Lower leg skin (tissue), 4 donors: ENCODE measurements at regions not wholly inside any gene's neighbourhood (a gene's known extent, or its start where the extent isn't known, plus 50 kb on each side); places are given as distances from the start of the nearest gene placed in this dataset.

ENCODE experiments used
- DNase-seq, 2 donors: peaks; one replicate each; pipeline ENCODE4 v3.0.0-alpha.2; 2019; ENCODE audit warnings: low spot score in 2 of 2
- H3K4me3 ChIP-seq: fragments of 200-600 bp; sonication (generic); 2 replicates; pipeline ENCODE4 v1.5.1; 2017; ENCODE audit warnings: mild to moderate bottlenecking, low read depth; ENCODE audit not compliant: poor library complexity, severe bottlenecking
- CTCF ChIP-seq, 3 donors: fragments of 450-650 bp; IDR thresholded peaks; one replicate each; pipeline ENCODE4 v1.5.1; 2016; ENCODE audit warnings: antibody characterized with exemption in 3 of 3, mild to moderate bottlenecking in 3 of 3, moderate library complexity in 2 of 3
- POLR2A ChIP-seq, 2 donors: fragments of 450-650 bp; IDR thresholded peaks; one replicate each; pipeline ENCODE4 v1.6.1; 2016 to 2017; ENCODE audit warnings: antibody characterized with exemption in 2 of 2, mild to moderate bottlenecking in 1 of 2, moderate library complexity in 1 of 2
- whole genome bisulfite sequencing, 2 donors: methylation state at CpG; one replicate each; pipeline ENCODE4 v1.1.5; 2018; 5-methylcytosine and 5-hydroxymethylcytosine counted together
- intact Hi-C: fragments of 100-400 bp; cut with DNase I; formaldehyde crosslinking; loops from one replicate; pipeline ENCODE4 v1.15.0; 2023; ENCODE audit warnings: low total_unique reads

GRCh38 chr6:21811484-21811883 lies 217.9 kb downstream of the SOX4 start:
- intact Hi-C loops, result no loop called here
- no peak overlapping the region for H3K4me3 ChIP-seq
- 76 to 83% methylated on average over 4 of the region's 4 CpGs for WGBS, 2 donors
- TF ChIP-seq CTCF (IDR thresholded peaks at IDR 0.05) (no peak), POLR2A (IDR thresholded peaks at IDR 0.05) (no peak)
- no peak for DNase-seq

GRCh38 chr6:21816231-21816630 lies 222.7 kb downstream of the SOX4 start:
- 96% methylated on average over 3 of the region's 3 CpGs for WGBS, 2 donors
- DNase-seq, result no peak
- TF ChIP-seq CTCF (IDR thresholded peaks at IDR 0.05) (no peak), POLR2A (IDR thresholded peaks at IDR 0.05) (no peak)
- H3K4me3 ChIP-seq, result no peak overlapping the region
- intact Hi-C loops, result no loop called here

GRCh38 chr6:21820442-21820841 lies 226.9 kb downstream of the SOX4 start:
- no peak for DNase-seq
- TF ChIP-seq POLR2A (IDR thresholded peaks at IDR 0.05) (no peak), CTCF (IDR thresholded peaks at IDR 0.05) (no peak)
- WGBS, 2 donors, result 95% methylated on average over 6 of the region's 6 CpGs
- H3K4me3 ChIP-seq, result no peak overlapping the region
- intact Hi-C loops, result no loop called here

GRCh38 chr6:21823371-21823770 lies 229.8 kb downstream of the SOX4 start:
- no peak overlapping the region for H3K4me3 ChIP-seq
- intact Hi-C loops, result no loop called here
- DNase-seq, result no peak
- 43 to 69% methylated on average over 1 of the region's 1 CpG for WGBS, 2 donors
- TF ChIP-seq POLR2A (IDR thresholded peaks at IDR 0.05), result no peak
- TF ChIP-seq CTCF (IDR thresholded peaks at IDR 0.05), result no peak

DNA sequence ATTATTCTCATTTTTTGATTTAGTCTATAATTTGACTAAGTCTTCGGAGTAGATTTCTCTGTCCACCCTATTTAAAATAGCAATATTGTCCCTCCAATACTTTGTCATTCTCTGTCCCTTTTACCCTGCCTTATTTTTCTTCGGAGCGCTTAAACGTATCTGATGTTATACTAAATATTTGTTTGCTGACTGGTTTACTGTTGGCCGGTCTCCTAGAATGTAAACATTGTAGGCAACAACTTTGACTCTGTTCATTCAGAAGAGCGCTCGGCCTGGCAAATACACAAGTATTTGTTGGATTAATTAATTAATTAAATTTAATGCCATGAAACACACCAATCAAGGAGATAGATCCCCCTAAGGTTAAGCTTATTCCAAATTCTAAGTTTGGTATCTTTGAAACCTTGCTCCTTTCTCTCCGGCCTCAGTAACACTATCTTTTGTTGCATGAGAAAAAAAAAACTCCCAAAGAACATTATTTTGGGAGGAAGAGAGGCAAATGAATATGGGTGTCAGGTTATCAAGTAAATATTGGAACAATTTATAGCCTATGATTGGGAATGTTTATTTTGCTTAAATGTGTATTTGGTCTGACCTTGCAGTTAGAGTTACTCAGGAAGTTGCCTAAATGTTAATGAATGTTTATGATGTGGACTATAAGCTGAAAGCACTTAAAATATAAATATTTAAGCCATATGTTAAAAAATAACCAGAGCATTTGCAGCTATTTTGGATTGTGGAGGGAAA lies 231.1 kb downstream of the SOX4 start:
- no peak overlapping the region for H3K4me3 ChIP-seq
- 84% methylated on average over 8 of the region's 8 CpGs for WGBS, 2 donors
- TF ChIP-seq CTCF (IDR thresholded peaks at IDR 0.05) (no peak), POLR2A (IDR thresholded peaks at IDR 0.05) (no peak)

GRCh38 chr6:21826023-21826422 lies 232.5 kb downstream of the SOX4 start:
- intact Hi-C loops, result no loop called here
- TF ChIP-seq POLR2A (IDR thresholded peaks at IDR 0.05), result no peak
- TF ChIP-seq CTCF (IDR thresholded peaks at IDR 0.05), result no peak
- no peak overlapping the region for H3K4me3 ChIP-seq
- 85 to 88% methylated on average over 7 of the region's 7 CpGs for WGBS, 2 donors
- no peak for DNase-seq

More for the DNA sequence above, 231.1 kb downstream of the SOX4 start:
- intact Hi-C loops, result no loop called here
- no peak for DNase-seq
